ENCODE measurements at regions not wholly inside any gene's neighbourhood (a gene's known extent, or its start where the extent isn't known, plus 50 kb on each side); places are given as distances from the start of the nearest gene placed in this dataset. TPM values are rescaled to one million over a fixed set of nuclear protein-coding genes. Genes with fewer than 3 reads are reported as not detected.

Small RNAs in the stretch of these regions (microRNA-seq; reads per million reads assigned to microRNA genes)
- not detected for gene MIR1302-10
- gene MIR6859-3, result not detected

Small RNAs in the stretch of these regions (small RNA-seq; reads per million reads assigned to genes)
- not detected for gene AC140725.2
- gene MIR6859-3, result not detected

All from neural progenitor cell (in vitro differentiated cells).